AG10803 (cell line): ENCODE measurements at regions not wholly inside any gene's neighbourhood (a gene's known extent, or its start where the extent isn't known, plus 50 kb on each side); places are given as distances from the start of the nearest gene placed in this dataset.

Experiments used
- DNase-seq: peaks from one replicate; pipeline ENCODE4 v3.0.0; 2010; ENCODE audit warnings: low read depth
- H3K4me3 ChIP-seq: 2 replicates; pipeline ENCODE4 v1.5.1; 2011; ENCODE audit warnings: mild to moderate bottlenecking, low read length, control low read depth
- CTCF ChIP-seq: conservative IDR thresholded peaks from 2 replicates; pipeline ENCODE4 v1.5.1; 2011; ENCODE audit warnings: mild to moderate bottlenecking, low read length, control low read depth, inconsistent platforms

- H3K4me3 ChIP-seq, result peak overlapping the region; percentile 46
- no peak for TF ChIP-seq CTCF
- no peak for DNase-seq
Observed at GRCh38 chr11:121928597-121929580, 187.1 kb downstream of the BLID start.

- H3K4me3 ChIP-seq, result no peak overlapping the region
- TF ChIP-seq CTCF, result no peak
- no peak for DNase-seq
Observed at GRCh38 chr11:121927789-121928188, 188.2 kb downstream of the BLID start.

- no peak for TF ChIP-seq CTCF
- H3K4me3 ChIP-seq, result no peak overlapping the region
Observed at GRCh38 chr11:121927097-121927785, 188.8 kb downstream of the BLID start.

GRCh38 chr11:121924191-121924590, 191.8 kb downstream of the BLID start:
- H3K4me3 ChIP-seq, result no peak overlapping the region
- no peak for DNase-seq
- TF ChIP-seq CTCF, result no peak

More at GRCh38 chr11:121927097-121927785, 188.8 kb downstream of the BLID start:
- no peak for DNase-seq

GRCh38 chr11:121917482-121917881, 198.5 kb downstream of the BLID start:
- no peak for TF ChIP-seq CTCF
- no peak for DNase-seq
- no peak overlapping the region for H3K4me3 ChIP-seq

GRCh38 chr11:121914508-121915059, 201.4 kb downstream of the BLID start:
- no peak for DNase-seq
- H3K4me3 ChIP-seq, result no peak overlapping the region

More at GRCh38 chr11:121914508-121915059, 201.4 kb downstream of the BLID start:
- no peak for TF ChIP-seq CTCF
